OCI-LY7 (cell line): ENCODE measurements at regions not wholly inside any gene's neighbourhood (a gene's known extent, or its start where the extent isn't known, plus 50 kb on each side); places are given as distances from the start of the nearest gene placed in this dataset.

ENCODE experiments used
- BruUV-seq: library from RNA; stranded (reverse); fragments of 400-500 nt; replicated peaks from 2 replicates; lab custom pipeline; 2021; lab: Mats Ljungman, UMichigan
- CTCF ChIA-PET: fragments of 300-600 bp; sonication (Branson Sonifier 250); formaldehyde crosslinking; loops from one replicate; lab custom pipeline; 2022; ENCODE audit warnings: antibody characterized with exemption; ENCODE audit not compliant: unreplicated experiment; lab: Charles Lee
- POLR2A ChIA-PET: fragments of 300-600 bp; sonication (Branson Sonifier 250); formaldehyde crosslinking; loops from one replicate; lab custom pipeline; 2022; ENCODE audit warnings: antibody characterized with exemption; lab: Charles Lee
- DNase-seq: peaks from one replicate; pipeline ENCODE4 v3.0.0-alpha.2; 2015; ENCODE audit warnings: low spot score
- H2AFZ ChIP-seq: fragments of 200-600 bp; sonication (generic), shearing (Covaris generic); 2 replicates; pipeline ENCODE4 v1.6.1; 2014; ENCODE audit warnings: mild to moderate bottlenecking, antibody characterized with exemption, low read length, moderate library complexity
- H3K27ac ChIP-seq: fragments of 200-600 bp; sonication (generic); 2 replicates; pipeline ENCODE4 v1.5.1; 2014; ENCODE audit warnings: mixed run types, low read depth, mild to moderate bottlenecking, moderate library complexity, low read length, inconsistent platforms; ENCODE audit not compliant: poor library complexity, severe bottlenecking
- H3K36me3 ChIP-seq: fragments of 200-600 bp; sonication (generic); 2 replicates; pipeline ENCODE4 v1.6.1; 2014; ENCODE audit warnings: mild to moderate bottlenecking, antibody characterized with exemption, low read length, moderate library complexity, mixed read lengths; ENCODE audit not compliant: insufficient read depth
- H3K4me1 ChIP-seq: fragments of 200-600 bp; sonication (generic); 2 replicates; pipeline ENCODE4 v1.5.1; 2014; ENCODE audit warnings: mild to moderate bottlenecking, low read length; ENCODE audit not compliant: insufficient read depth, poor library complexity, severe bottlenecking
- H3K4me2 ChIP-seq: fragments of 200-600 bp; sonication (generic); 2 replicates; pipeline ENCODE4 v1.6.1; 2014; ENCODE audit warnings: mild to moderate bottlenecking, low read length
- H3K4me3 ChIP-seq: fragments of 200-600 bp; sonication (generic); 2 replicates; pipeline ENCODE4 v1.5.1; 2014; ENCODE audit warnings: mild to moderate bottlenecking, low read depth, low read length; ENCODE audit not compliant: poor library complexity, severe bottlenecking
- H3K79me2 ChIP-seq: fragments of 200-600 bp; sonication (generic); 2 replicates; pipeline ENCODE4 v1.6.1; 2016; ENCODE audit warnings: low read depth, mild to moderate bottlenecking, low read length, moderate library complexity, mixed read lengths; ENCODE audit not compliant: insufficient read depth
- H3K9me2 ChIP-seq: fragments of 200-600 bp; sonication (generic); 2 replicates; pipeline ENCODE4 v1.6.1; 2016; ENCODE audit warnings: mild to moderate bottlenecking, low read length, mixed read lengths; ENCODE audit not compliant: insufficient read depth
- H3K9me3 ChIP-seq: fragments of 200-600 bp; sonication (generic); 2 replicates; pipeline ENCODE4 v1.6.1; 2014; ENCODE audit warnings: mild to moderate bottlenecking, mixed run types, low read length, mixed read lengths
- H4K20me1 ChIP-seq: fragments of 200-600 bp; sonication (generic); 2 replicates; pipeline ENCODE4 v1.6.1; 2014; ENCODE audit warnings: mild to moderate bottlenecking, antibody characterized with exemption, low read length, moderate library complexity, mixed read lengths; ENCODE audit not compliant: insufficient read depth
- CTCF ChIP-seq: fragments of 200-600 bp; sonication (generic); conservative IDR thresholded peaks from 2 replicates; pipeline ENCODE4 v1.5.1; 2014; ENCODE audit warnings: mild to moderate bottlenecking, antibody characterized with exemption, low read length, moderate library complexity, mixed read lengths
- EZH2phosphoT487 ChIP-seq: fragments of 200-600 bp; sonication (generic); IDR thresholded peaks from 2 replicates; pipeline ENCODE4 v1.6.1; 2018; ENCODE audit warnings: low read depth, borderline replicate concordance, mild to moderate bottlenecking, mixed run types, antibody characterized with exemption, low read length, moderate library complexity, mixed read lengths
- intact Hi-C: fragments of 100-400 bp; cut with micrococcal nuclease; formaldehyde crosslinking; loops from one replicate; pipeline ENCODE4 v1.10.0; 2022; ENCODE audit not compliant: unreplicated experiment

GRCh38 chrX:115367951-115368350, 78.4 kb downstream of the LUZP4 start:
- Histone ChIP-seq H3K4me3 (no peak overlapping the region), H3K36me3 (no peaks in the 10 kb centered on the region), H3K4me2 (no peak overlapping the region), H3K9me3 (no peaks in the 10 kb centered on the region), H4K20me1 (no peaks in the 10 kb centered on the region), H3K9me2 (no peaks in the 10 kb centered on the region), H3K79me2 (no peaks in the 10 kb centered on the region), H2AFZ (no peak overlapping the region), H3K27ac (no peak overlapping the region), H3K4me1 (no peaks in the 10 kb centered on the region)
- TF ChIP-seq EZH2phosphoT487 (no peak), CTCF (no peak)
- BruUV-seq = no TSS peak
- no peak for DNase-seq
- intact Hi-C loops = no loop called here
- POLR2A ChIA-PET = no interaction called here
- CTCF ChIA-PET = no interaction called here

- no peaks in the 10 kb centered on the region for H3K4me1 ChIP-seq
- no peaks in the 10 kb centered on the region for H3K9me3 ChIP-seq
- no peaks in the 10 kb centered on the region for H3K36me3 ChIP-seq
- H3K79me2 ChIP-seq = no peaks in the 10 kb centered on the region
- BruUV-seq = no TSS peak
- H3K4me2 ChIP-seq = no peak overlapping the region
- intact Hi-C loops = no loop called here
- no peaks in the 10 kb centered on the region for H3K9me2 ChIP-seq
- no peak overlapping the region for H2AFZ ChIP-seq
- no peaks in the 10 kb centered on the region for H4K20me1 ChIP-seq
- TF ChIP-seq EZH2phosphoT487 (no peak), CTCF (no peak)
- DNase-seq = no peak
- CTCF ChIA-PET = no interaction called here
- no peak overlapping the region for H3K27ac ChIP-seq
- no peak overlapping the region for H3K4me3 ChIP-seq
- POLR2A ChIA-PET = no interaction called here
These were observed 79.4 kb downstream of the LUZP4 start for GRCh38 chrX:115368876-115369275.

GRCh38 chrX:115372152-115372551, 82.6 kb downstream of the LUZP4 start:
- H3K9me2 ChIP-seq = no peaks in the 10 kb centered on the region
- no peak overlapping the region for H3K4me2 ChIP-seq
- no TSS peak for BruUV-seq
- H2AFZ ChIP-seq = no peak overlapping the region
- H3K79me2 ChIP-seq = no peaks in the 10 kb centered on the region
- no peak overlapping the region for H3K27ac ChIP-seq
- H3K4me1 ChIP-seq = no peaks in the 10 kb centered on the region
- intact Hi-C loops = no loop called here
- no peak for TF ChIP-seq CTCF
- no peak for TF ChIP-seq EZH2phosphoT487
- no peak overlapping the region for H3K4me3 ChIP-seq
- DNase-seq = no peak
- H3K36me3 ChIP-seq = no peaks in the 10 kb centered on the region
- H3K9me3 ChIP-seq = no peaks in the 10 kb centered on the region
- ChIA-PET POLR2A (no interaction called here), CTCF (no interaction called here)
- no peaks in the 10 kb centered on the region for H4K20me1 ChIP-seq
